NCI-H1105 (cell line): ENCODE measurements at regions not wholly inside any gene's neighbourhood (a gene's known extent, or its start where the extent isn't known, plus 50 kb on each side); places are given as distances from the start of the nearest gene placed in this dataset.

Experiments used
- DNase-seq: peaks from one replicate; lab custom pipeline; 2025; lab: John Stamatoyannopoulos, UW

GRCh38 chr9:94159069-94159939 is 75.0 kb downstream of the PTPDC1 start:
- no peak for DNase-seq

- DNase-seq: no peak
Measured at GRCh38 chr9:94160594-94161501, 76.6 kb downstream of the PTPDC1 start.

DNA sequence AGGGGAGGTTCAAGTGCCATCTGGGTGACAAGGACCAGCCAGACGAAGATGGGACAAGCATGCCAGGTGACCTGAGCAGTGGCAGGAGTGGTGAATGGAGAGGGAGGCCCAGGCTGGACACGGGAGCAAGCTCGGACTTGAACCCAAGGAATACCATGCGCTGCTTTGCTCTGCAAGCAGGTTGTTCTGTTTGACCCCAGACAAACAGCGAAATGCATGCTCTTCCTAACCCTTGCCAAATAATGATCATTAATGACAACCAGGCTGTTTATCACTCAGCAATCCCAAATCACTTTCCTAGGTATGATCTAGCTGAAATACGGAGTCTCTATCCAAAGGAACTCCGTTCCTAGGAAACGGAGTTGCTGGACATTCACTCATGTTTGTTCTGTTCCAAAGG is 77.4 kb downstream of the PTPDC1 start:
- no peak for DNase-seq

DNA sequence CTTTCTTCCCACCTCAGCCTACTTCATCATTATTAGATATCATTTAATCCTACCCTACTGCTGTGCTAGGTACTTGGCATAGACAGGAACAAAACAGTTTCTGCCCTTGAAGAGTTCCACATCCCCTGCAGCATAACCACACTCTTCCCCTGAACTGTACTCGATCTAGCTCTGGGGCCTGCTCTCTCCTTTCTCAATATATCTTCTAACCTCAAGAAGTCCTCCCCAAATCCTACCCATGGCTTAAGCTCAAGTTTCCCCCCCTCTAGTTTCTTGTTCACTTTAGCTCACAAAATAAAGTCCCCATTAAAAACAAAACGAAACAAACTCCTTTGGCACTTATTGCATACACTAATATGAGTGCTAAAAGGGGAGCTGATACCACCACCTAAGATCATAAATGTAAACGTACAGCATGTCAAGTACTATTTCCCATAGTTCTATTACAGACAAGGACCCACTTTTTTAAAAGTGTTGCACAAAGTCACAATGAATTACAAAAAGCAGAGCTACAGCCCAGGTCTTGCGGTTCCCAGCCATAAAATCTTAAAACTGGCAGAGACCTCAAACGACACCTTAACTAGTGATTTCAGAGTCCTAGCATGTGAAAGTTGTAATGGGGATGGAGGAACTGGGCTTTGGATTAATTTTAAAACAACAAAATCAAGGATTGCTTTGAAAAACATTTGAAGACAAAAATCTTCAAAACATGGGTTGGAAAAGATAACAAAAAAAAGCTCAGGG is 80.7 kb downstream of the PTPDC1 start:
- no peak for DNase-seq

DNA sequence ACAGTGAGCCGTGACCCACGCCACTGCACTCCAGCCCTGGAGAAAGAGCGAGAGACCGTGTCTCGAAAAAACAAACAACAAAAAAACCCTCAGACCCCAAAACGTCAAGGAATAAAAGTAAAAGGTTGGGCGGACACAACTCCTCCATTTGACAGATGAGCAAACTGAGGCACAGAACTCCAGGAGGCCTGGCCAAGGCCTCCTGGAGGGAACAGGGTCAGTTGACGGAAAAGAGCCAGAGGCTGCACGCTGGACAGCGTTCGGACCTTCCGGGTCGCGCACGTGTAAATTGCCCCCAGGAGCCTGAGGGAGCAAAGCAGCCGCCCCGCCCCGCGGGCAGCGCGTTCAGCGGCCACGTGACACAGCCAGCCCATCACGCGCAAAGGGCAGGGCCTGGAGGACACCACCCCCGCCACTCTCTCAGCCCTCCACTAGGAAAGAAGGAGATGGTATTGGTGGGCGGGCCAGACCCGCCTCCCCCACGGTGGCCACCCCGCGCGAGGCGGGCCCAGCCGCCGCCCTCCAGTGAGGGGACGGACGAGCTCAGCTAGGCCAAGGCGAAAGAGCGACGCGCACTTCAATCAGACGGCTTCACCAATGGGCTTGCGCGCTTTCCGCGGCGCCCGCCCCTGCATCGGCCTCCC is 81.5 kb downstream of the PTPDC1 start:
- DNase-seq: peak; percentile 94

DNA sequence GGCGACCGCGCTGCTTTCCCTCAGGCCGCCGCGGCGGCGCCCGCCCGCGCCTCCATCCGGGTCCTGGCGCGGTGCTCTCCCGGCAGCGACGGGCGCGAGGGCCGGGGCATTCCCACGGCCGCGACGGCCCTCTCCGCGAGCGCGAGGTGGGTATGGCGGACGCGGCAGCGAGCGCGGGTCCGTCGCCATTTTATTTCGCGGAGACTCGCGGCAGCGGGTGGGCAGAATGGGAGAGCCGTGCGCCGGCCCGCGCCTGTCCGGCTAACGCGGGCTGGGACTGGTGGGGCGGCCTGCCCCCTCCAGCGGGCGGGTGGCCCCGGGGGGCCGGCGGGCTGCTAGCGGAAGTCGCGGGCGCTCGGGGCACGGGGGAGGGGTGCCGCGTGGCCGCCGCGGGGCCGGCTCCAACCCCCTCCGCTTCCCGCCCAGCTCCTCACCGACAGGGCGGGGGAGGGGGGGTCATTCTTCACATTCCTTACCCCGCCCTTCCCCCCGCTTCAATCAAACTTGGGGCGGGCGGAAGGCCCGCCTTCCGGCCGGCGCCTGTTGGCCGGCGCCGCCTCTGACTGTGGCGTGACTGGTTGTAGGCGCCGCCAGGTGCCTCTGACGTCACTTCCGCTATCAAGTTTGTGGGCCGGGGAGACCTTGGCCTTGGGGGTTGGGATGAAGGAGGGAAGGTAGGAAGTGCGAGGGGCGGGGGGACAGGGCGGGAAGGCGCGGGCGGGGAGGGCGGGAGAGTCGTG is 82.1 kb downstream of the PTPDC1 start:
- DNase-seq: peak; percentile 96

DNA sequence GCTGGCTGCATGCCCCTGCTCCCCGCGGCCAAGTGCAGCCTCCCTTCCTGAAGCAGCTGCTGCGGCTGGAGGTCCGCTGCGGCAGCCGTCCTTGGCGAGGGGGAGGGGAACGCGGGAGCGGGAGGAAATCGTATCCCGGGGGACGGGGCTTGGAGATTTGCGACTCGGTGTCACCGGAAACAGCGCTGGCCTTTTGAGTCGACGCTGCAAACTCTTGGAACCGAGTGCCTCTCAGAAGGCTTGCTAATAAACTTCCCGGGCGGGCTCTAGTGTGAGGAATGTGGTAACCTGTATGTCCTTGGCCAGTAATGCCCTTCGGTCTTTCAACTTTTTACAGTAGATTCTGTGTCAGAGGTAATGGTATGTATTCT is 82.7 kb downstream of the PTPDC1 start:
- DNase-seq: no peak

DNA sequence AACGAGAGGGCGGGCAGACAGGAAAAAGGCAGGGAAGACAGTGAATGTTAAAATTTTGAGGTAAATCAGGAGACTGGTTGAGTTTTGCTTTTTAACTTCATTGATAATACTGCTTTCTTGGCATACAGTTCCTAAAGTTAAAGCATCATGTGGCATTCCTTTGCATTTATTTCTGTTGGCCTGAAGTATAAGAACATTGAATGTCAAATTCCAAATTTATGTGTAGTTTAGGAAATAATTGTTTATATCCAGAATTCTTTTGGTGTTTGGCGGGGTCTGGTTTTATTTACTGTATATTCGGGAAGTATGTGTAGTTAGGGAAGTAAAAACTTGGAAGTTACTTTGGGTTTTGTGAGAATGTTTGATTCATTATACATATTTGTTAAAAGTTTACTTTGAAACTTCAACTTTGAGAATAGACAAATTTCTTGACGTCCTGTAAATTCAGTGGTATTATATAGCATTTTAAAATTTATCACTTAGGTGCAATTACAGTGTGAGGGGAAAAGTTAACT is 83.2 kb downstream of the PTPDC1 start:
- no peak for DNase-seq

- no peak for DNase-seq
Measured at GRCh38 chr9:94168203-94169000, 84.1 kb downstream of the PTPDC1 start.

GRCh38 chr9:94169968-94170367 is 85.7 kb downstream of the PTPDC1 start:
- no peak for DNase-seq

DNA sequence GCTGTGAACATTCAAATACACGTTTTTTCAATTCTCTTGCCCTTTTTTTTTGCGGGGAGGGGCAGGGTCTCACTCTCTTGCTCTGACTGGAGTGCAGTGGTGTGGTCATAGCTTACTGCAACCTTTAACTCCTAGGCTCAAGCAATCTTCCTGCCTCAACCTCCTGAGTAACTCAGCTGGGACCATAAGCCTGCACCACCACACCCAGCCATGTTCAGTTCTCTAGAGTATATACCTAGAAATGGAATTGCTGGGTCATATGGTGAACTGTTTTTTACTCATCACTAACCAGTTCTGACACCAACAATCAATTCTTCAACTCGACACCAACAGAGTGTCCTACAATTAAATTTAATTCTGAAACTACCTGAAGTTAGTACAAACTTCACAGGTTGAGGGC is 85.5 kb upstream of the ZNF169 start:
- no peak for DNase-seq

DNA sequence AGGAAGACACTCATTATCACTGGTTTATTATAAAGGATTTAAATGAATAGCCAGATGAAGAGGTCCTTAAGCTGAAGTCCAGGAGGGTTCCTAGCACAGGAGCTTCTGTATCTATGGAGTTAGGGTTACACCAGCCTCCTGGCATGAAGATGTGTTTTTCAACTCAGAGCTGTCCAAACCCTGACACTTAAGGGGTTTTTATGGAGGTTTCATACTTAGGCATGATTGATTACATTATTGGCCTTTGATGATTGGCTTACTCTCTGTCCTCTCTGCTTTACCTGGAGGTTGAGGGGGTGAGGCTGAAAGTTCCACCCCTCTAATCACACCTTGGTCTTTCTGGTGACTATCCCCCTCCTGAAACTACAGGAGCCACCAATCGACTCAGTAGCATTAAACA is 84.9 kb upstream of the ZNF169 start:
- DNase-seq: no peak

- no peak for DNase-seq
Measured at GRCh38 chr9:94175669-94176068, 83.4 kb upstream of the ZNF169 start.

DNA sequence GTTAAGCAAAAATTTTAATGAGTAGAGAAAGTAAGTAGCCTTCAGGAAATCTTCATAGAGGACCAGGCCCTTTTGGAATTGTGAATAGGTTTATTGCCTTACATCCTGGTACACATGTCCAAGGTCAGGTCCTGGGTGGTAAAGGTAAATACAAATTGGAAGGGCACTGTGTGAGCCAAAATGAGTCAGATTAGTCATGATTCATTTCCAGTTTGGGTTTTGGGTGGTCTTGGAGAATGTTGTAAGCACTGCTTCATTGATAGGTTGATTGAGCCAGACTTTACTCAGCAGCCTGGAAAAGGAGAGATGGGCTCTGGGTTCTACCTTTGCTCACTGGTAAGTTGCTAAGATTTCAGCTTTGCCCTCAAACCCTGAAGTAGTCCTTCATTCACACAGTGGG is 82.5 kb upstream of the ZNF169 start:
- DNase-seq: no peak

DNA sequence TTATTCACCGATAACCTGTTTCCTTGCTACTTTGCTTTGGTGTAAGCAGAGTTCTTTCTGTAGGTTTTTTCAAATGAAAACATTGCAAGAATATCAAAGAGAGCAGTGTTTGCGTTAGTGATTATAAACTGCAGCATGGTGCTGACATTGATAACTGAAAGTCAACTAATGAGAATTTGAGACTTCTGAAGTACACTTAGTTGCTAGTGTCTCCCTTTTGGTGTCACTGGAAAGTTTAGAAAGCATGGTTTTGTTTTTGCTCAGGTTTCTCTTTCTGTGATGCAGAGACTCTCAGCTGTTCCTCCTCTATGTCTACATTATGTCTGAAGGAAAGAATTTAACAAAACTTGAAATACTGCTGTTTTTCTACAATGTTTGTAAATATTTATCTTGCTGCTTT is 80.2 kb upstream of the ZNF169 start:
- DNase-seq: no peak

DNA sequence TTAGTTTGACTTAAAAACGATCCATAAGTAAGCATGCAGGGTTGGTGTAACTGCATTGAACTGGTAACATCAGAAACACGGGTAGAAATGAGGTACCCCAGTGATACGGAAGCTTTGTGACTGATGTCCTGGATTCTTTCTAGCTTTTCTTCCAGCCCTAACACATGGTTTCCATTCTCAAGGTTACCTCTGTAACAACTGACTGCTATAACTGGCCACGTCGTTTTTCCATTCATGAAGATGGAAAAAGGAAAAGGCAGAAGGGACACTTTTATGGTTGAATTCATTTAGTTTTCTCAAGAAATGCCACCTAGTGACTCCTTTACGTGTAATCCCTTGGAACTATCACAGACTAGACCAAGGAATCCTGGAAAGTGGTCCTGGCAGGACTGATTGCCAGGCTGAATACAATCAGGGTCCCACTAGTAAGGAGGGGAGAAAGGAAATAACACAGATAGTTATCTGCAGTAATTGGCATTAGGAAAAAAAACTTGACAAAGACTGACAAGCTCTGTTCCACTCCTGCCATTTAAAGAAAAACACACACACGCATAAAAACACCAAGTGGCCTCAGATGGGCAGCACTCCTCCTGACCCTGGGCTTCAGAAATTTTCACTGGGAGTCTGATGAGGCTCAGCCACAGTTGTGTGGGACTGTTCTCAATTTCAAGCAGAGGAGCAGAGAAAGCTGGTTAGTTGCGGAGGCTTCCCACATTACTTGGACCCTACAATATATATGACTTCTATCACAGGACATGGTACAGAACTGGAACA is 77.5 kb upstream of the ZNF169 start:
- DNase-seq: no peak

DNA sequence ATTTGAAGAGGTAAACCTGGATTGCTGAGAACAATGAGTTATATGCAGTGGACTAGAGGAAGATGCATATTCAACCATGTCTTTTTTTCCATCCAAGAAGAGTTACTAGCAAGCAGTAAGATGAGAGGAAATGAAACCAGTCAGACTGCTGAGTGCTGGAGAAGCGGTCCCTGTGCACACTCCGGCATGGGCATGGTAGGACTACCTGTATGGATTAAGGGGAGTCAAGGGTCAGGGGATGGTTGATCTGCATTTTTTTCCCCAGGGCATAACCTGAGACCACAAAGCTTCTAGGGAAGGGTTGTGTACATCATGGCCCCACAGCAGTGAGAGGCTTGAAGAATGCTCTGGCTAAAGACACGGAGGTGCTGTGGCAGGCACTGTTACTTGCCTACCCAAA is 76.6 kb upstream of the ZNF169 start:
- DNase-seq: no peak

- DNase-seq: no peak
Measured at GRCh38 chr9:94183240-94183999, 75.7 kb upstream of the ZNF169 start.

DNA sequence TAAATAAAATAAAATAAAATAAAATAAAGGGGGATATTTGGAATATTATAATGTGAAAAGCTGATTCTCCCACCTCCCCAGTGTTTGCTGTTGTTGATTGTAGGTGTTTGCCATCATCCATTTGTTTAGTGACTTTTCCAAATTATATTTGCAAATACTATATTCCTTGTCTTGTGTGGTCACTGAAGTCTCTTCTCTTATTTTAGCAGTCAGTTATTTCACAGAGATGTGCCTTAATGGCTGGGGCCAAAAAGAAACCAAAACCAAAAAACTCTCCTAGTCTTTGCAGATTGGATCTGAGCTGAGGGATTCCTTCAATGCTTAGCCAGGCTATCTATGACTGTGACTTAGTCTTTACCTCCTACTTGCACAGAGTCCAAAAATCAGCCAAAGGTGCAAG is 70.9 kb upstream of the ZNF169 start:
- DNase-seq: no peak
